DOHH2 (cell line): ENCODE measurements at regions not wholly inside any gene's neighbourhood (a gene's known extent, or its start where the extent isn't known, plus 50 kb on each side); places are given as distances from the start of the nearest gene placed in this dataset.
"Not testable (repeated sequence)": the region's sequence is repeated elsewhere in the genome, so short reads cannot be mapped to it uniquely, and the experiment has no call there.

ENCODE experiments used
- H3F3A ChIP-seq: fragments of 200-600 bp; sonication (generic), shearing (Covaris generic); 2 replicates; pipeline ENCODE4 v1.6.0; 2016; ENCODE audit warnings: antibody characterized with exemption, mild to moderate bottlenecking; ENCODE audit not compliant: control insufficient read depth, insufficient read depth
- H3K27ac ChIP-seq: fragments of 200-600 bp; sonication (generic); 2 replicates; pipeline ENCODE4 v1.5.1; 2014; ENCODE audit warnings: low read depth, mild to moderate bottlenecking, low read length, moderate library complexity
- H3K27me3 ChIP-seq: fragments of 200-600 bp; sonication (generic); 2 replicates; pipeline ENCODE4 v1.6.1; 2014; ENCODE audit warnings: mild to moderate bottlenecking, low read length, mixed read lengths; ENCODE audit not compliant: control insufficient read depth
- H3K36me3 ChIP-seq: fragments of 200-600 bp; sonication (generic); 2 replicates; pipeline ENCODE4 v1.6.1; 2014; ENCODE audit warnings: mild to moderate bottlenecking, low read length, moderate library complexity, mixed read lengths; ENCODE audit not compliant: control insufficient read depth
- H3K4me1 ChIP-seq: fragments of 200-600 bp; sonication (generic); 2 replicates; pipeline ENCODE4 v1.6.1; 2014; ENCODE audit warnings: mild to moderate bottlenecking, low read length, mixed read lengths; ENCODE audit not compliant: control insufficient read depth
- H3K4me2 ChIP-seq: fragments of 200-600 bp; sonication (generic); 2 replicates; pipeline ENCODE4 v1.6.0; 2014; ENCODE audit warnings: mild to moderate bottlenecking, low read length, moderate library complexity
- H3K4me3 ChIP-seq: fragments of 200-600 bp; sonication (generic); 2 replicates; pipeline ENCODE4 v1.5.1; 2014; ENCODE audit warnings: mild to moderate bottlenecking, low read length, mixed read lengths
- H3K79me2 ChIP-seq: fragments of 200-600 bp; sonication (generic); 2 replicates; pipeline ENCODE4 v1.6.1; 2014; ENCODE audit warnings: mild to moderate bottlenecking, low read length, mixed read lengths; ENCODE audit not compliant: control insufficient read depth
- H3K9me2 ChIP-seq: fragments of 200-600 bp; sonication (generic); replicated peaks from 2 replicates; pipeline ENCODE4 v1.6.1; 2014; ENCODE audit warnings: mild to moderate bottlenecking, low read length, mixed read lengths; ENCODE audit not compliant: control insufficient read depth
- H3K9me3 ChIP-seq: fragments of 200-600 bp; sonication (generic); 2 replicates; pipeline ENCODE4 v1.6.1; 2014; ENCODE audit warnings: antibody characterized with exemption, low read length, mixed read lengths; ENCODE audit not compliant: control insufficient read depth, insufficient read depth
- H4K20me1 ChIP-seq: fragments of 200-600 bp; sonication (generic); 2 replicates; pipeline ENCODE4 v1.6.0; 2014; ENCODE audit warnings: low read depth, mild to moderate bottlenecking, antibody characterized with exemption, low read length, moderate library complexity; ENCODE audit not compliant: control insufficient read depth, insufficient read depth
- EZH2phosphoT487 ChIP-seq: fragments of 200-600 bp; sonication (generic); IDR thresholded peaks from 2 replicates; pipeline ENCODE4 v1.6.1; 2017; ENCODE audit warnings: borderline replicate concordance, mild to moderate bottlenecking, antibody characterized with exemption, low read length, moderate library complexity, mixed read lengths
- TF ChIP-seq, protein P1 (sequence below): fragments of 200-600 bp; sonication (generic); IDR thresholded peaks from one replicate; pipeline ENCODE4 v1.5.1; 2014; ENCODE audit warnings: antibody characterized with exemption, mild to moderate bottlenecking, low read depth, low read length; ENCODE audit not compliant: poor library complexity, severe bottlenecking

- no peaks in the 10 kb centered on the region for H4K20me1 ChIP-seq
- H3K27me3 ChIP-seq = no peaks in the 10 kb centered on the region
- no peaks in the 10 kb centered on the region for H3K4me1 ChIP-seq
- no peak overlapping the region for H3K4me2 ChIP-seq
- TF ChIP-seq, protein P1, sequence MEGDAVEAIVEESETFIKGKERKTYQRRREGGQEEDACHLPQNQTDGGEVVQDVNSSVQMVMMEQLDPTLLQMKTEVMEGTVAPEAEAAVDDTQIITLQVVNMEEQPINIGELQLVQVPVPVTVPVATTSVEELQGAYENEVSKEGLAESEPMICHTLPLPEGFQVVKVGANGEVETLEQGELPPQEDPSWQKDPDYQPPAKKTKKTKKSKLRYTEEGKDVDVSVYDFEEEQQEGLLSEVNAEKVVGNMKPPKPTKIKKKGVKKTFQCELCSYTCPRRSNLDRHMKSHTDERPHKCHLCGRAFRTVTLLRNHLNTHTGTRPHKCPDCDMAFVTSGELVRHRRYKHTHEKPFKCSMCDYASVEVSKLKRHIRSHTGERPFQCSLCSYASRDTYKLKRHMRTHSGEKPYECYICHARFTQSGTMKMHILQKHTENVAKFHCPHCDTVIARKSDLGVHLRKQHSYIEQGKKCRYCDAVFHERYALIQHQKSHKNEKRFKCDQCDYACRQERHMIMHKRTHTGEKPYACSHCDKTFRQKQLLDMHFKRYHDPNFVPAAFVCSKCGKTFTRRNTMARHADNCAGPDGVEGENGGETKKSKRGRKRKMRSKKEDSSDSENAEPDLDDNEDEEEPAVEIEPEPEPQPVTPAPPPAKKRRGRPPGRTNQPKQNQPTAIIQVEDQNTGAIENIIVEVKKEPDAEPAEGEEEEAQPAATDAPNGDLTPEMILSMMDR = no peak
- TF ChIP-seq EZH2phosphoT487 = no peak
- no peak overlapping the region for H3K27ac ChIP-seq
- no peaks in the 10 kb centered on the region for H3K36me3 ChIP-seq
- no peaks in the 10 kb centered on the region for H3F3A ChIP-seq
- H3K4me3 ChIP-seq = no peak overlapping the region
- no peaks in the 10 kb centered on the region for H3K9me2 ChIP-seq
- H3K9me3 ChIP-seq = no peaks in the 10 kb centered on the region
- no peaks in the 10 kb centered on the region for H3K79me2 ChIP-seq
Measured at GRCh38 chr6:10081957-10082356, 332.9 kb downstream of the TFAP2A start.

DNA sequence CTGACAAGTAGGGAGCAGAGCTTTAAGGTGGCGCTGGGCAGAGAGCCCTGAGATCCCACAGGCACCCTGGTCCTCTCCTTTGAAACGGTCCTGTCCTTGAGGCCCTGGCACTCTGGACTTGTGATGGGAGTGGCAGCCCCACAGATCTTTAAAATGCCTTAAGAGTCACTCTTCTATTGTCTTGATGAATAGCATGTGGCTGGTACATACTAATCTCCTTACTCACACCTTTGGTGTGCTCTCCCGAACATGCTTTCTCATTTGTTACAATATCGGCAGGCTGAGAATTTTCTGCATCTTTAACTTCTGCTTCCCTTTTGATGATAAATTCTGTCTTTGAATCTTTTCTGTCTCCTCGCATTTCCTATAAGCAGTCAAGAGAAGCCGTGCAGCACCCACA is 333.8 kb downstream of the TFAP2A start:
- H3K36me3 ChIP-seq = no peaks in the 10 kb centered on the region
- H3K4me3 ChIP-seq = no peak overlapping the region
- H4K20me1 ChIP-seq = no peaks in the 10 kb centered on the region
- H3K27me3 ChIP-seq = no peaks in the 10 kb centered on the region
- H3K79me2 ChIP-seq = no peaks in the 10 kb centered on the region
- no peak for TF ChIP-seq EZH2phosphoT487
- TF ChIP-seq, protein P1 = no peak
- no peaks in the 10 kb centered on the region for H3K9me3 ChIP-seq
- no peaks in the 10 kb centered on the region for H3K4me1 ChIP-seq
- H3K9me2 ChIP-seq = no peaks in the 10 kb centered on the region
- no peak overlapping the region for H3K27ac ChIP-seq
- no peaks in the 10 kb centered on the region for H3F3A ChIP-seq
- H3K4me2 ChIP-seq = no peak overlapping the region

GRCh38 chr6:10080561-10080960 is 334.3 kb downstream of the TFAP2A start:
- Histone ChIP-seq H3K79me2 (no peaks in the 10 kb centered on the region), H3K4me3 (no peak overlapping the region), H3K27ac (no peak overlapping the region), H3K4me1 (no peaks in the 10 kb centered on the region), H4K20me1 (no peaks in the 10 kb centered on the region), H3K36me3 (no peaks in the 10 kb centered on the region), H3K9me3 (no peaks in the 10 kb centered on the region), H3F3A (no peaks in the 10 kb centered on the region), H3K9me2 (no peaks in the 10 kb centered on the region), H3K4me2 (no peak overlapping the region), H3K27me3 (no peaks in the 10 kb centered on the region)
- TF ChIP-seq, protein P1 = no peak
- no peak for TF ChIP-seq EZH2phosphoT487

DNA sequence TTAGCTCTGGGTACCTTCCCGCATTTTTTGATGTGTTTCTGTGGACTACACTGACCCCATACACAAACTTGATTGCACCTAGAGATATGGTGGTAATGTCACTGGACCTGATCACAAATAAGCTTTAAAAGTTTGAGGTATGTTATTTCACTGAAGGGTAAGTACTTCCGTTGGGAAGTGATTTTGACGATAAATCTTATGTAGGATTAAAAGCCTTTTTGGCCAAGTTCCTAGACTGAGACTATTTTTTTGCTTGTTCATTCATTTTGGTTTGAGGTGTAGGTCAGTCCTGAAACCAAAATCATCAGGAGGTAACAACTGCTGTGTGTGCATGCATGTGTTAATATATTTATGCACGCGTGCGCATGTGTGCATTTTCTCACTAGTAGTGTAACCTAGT is 336.3 kb downstream of the TFAP2A start:
- TF ChIP-seq, protein P1 = no peak
- no peak for TF ChIP-seq EZH2phosphoT487
- Histone ChIP-seq H3K27ac (no peak overlapping the region), H3K4me1 (no peaks in the 10 kb centered on the region)

DNA sequence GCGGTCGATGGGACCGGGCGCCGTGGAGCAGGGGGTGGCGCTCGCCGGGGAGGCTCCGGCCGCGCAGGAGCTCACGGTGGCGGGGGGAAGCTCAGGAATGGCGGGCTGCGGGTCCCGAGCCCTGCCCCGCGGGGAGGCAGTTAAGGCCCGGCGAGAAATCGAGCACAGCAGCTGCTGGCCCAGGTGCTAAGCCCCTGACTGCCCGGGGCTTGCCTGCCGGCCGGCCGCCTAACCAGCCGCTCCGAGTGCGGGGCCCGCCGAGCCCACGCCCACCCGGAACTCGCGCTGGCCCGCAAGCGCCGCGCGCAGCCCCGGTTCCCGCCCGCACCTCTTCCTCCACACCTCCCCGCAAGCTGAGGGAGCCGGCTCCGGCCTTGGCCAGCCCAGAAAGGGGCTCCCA is 340.1 kb downstream of the TFAP2A start:
- H3K9me3 ChIP-seq, H3K27me3 ChIP-seq, H3K79me2 ChIP-seq, H3K4me2 ChIP-seq, H3K4me3 ChIP-seq, H3K9me2 ChIP-seq, H3K27ac ChIP-seq, H3K36me3 ChIP-seq, H3K4me1 ChIP-seq, H4K20me1 ChIP-seq, H3F3A ChIP-seq: not testable (repeated sequence)

More for the DNA sequence above, 336.3 kb downstream of the TFAP2A start:
- no peaks in the 10 kb centered on the region for H3K27me3 ChIP-seq
- H3K4me2 ChIP-seq = no peak overlapping the region
- H3K9me3 ChIP-seq = no peaks in the 10 kb centered on the region
- no peaks in the 10 kb centered on the region for H3K79me2 ChIP-seq
- no peaks in the 10 kb centered on the region for H4K20me1 ChIP-seq
- no peak overlapping the region for H3K4me3 ChIP-seq
- no peaks in the 10 kb centered on the region for H3F3A ChIP-seq
- no peaks in the 10 kb centered on the region for H3K36me3 ChIP-seq
- no peaks in the 10 kb centered on the region for H3K9me2 ChIP-seq
